ENCODE measurements at regions not wholly inside any gene's neighbourhood (a gene's known extent, or its start where the extent isn't known, plus 50 kb on each side); places are given as distances from the start of the nearest gene placed in this dataset.
"Not testable (repeated sequence)": the region's sequence is repeated elsewhere in the genome, so short reads cannot be mapped to it uniquely, and the experiment has no call there.

GRCh38 chr4:110365761-110366160 is 110.2 kb upstream of the ENPEP start:
- H3K27ac ChIP-seq = peak overlapping the region in 2 of 21 experiments; percentile 30 to 35
- no peak overlapping the region for H3K4me3 ChIP-seq

GRCh38 chr4:110364911-110365520 is 110.9 kb upstream of the ENPEP start:
- Histone ChIP-seq H3K27ac (peak overlapping the region in 4 of 21 experiments; percentile 3 to 56 (median 27)), H3K4me3 (no peak overlapping the region)

- peak overlapping the region in 2 of 21 experiments; percentile 18 to 47 for H3K27ac ChIP-seq
Measured at GRCh38 chr4:110361921-110362320, 114.0 kb upstream of the ENPEP start.

GRCh38 chr4:110359076-110359475 is 116.9 kb upstream of the ENPEP start:
- no peak overlapping the region for H3K27ac ChIP-seq
- H3K4me3 ChIP-seq = no peak overlapping the region

More at GRCh38 chr4:110361921-110362320, 114.0 kb upstream of the ENPEP start:
- no peak overlapping the region for H3K4me3 ChIP-seq

- H3K27ac ChIP-seq = no peak overlapping the region
Measured at GRCh38 chr4:110357521-110357920, 118.4 kb upstream of the ENPEP start.

GRCh38 chr4:110354460-110354859 is 121.5 kb upstream of the ENPEP start:
- Histone ChIP-seq H3K27ac (no peak overlapping the region), H3K4me3 (no peak overlapping the region)

More at GRCh38 chr4:110357521-110357920, 118.4 kb upstream of the ENPEP start:
- H3K4me3 ChIP-seq = no peak overlapping the region

- no peak overlapping the region for H3K27ac ChIP-seq
Measured at GRCh38 chr4:110352670-110353442, 123.1 kb upstream of the ENPEP start.

GRCh38 chr4:110348711-110349383 is 127.1 kb upstream of the ENPEP start:
- Histone ChIP-seq H3K27ac (no peak overlapping the region), H3K4me3 (no peak overlapping the region)

More at GRCh38 chr4:110352670-110353442, 123.1 kb upstream of the ENPEP start:
- H3K4me3 ChIP-seq = no peak overlapping the region

- Histone ChIP-seq H3K4me3 (no peak overlapping the region), H3K27ac (no peak overlapping the region)
Measured at GRCh38 chr4:110347805-110348204, 128.2 kb upstream of the ENPEP start.

- Histone ChIP-seq H3K4me3 (no peak overlapping the region), H3K27ac (no peak overlapping the region)
Measured at GRCh38 chr4:110344165-110344564, 131.8 kb upstream of the ENPEP start.

GRCh38 chr4:110343534-110343933 is 132.4 kb upstream of the ENPEP start:
- no peak overlapping the region for H3K27ac ChIP-seq
- H3K4me3 ChIP-seq = no peak overlapping the region

GRCh38 chr4:110341118-110341517 is 134.8 kb upstream of the ENPEP start:
- not testable (repeated sequence) for H3K4me3 ChIP-seq, H3K27ac ChIP-seq

GRCh38 chr4:110335399-110335798 is 137.0 kb upstream of the ELOVL6 start:
- Histone ChIP-seq H3K27ac (no peak overlapping the region), H3K4me3 (no peak overlapping the region)

GRCh38 chr4:110332483-110332882 is 134.1 kb upstream of the ELOVL6 start:
- no peak overlapping the region for H3K4me3 ChIP-seq
- H3K27ac ChIP-seq = no peak overlapping the region

- not testable (repeated sequence) for H3K27ac ChIP-seq, H3K4me3 ChIP-seq
Measured at GRCh38 chr4:110326426-110326825, 128.0 kb upstream of the ELOVL6 start.

GRCh38 chr4:110310795-110311194 is 112.4 kb upstream of the ELOVL6 start:
- no peak overlapping the region for H3K27ac ChIP-seq

GRCh38 chr4:110309675-110310074 is 111.3 kb upstream of the ELOVL6 start:
- no peak overlapping the region for H3K27ac ChIP-seq

More at GRCh38 chr4:110310795-110311194, 112.4 kb upstream of the ELOVL6 start:
- no peak overlapping the region for H3K4me3 ChIP-seq

GRCh38 chr4:110306303-110306702 is 107.9 kb upstream of the ELOVL6 start:
- Histone ChIP-seq H3K27ac (no peak overlapping the region), H3K4me3 (no peak overlapping the region)

More at GRCh38 chr4:110309675-110310074, 111.3 kb upstream of the ELOVL6 start:
- no peak overlapping the region for H3K4me3 ChIP-seq

- H3K4me3 ChIP-seq = no peak overlapping the region
- H3K27ac ChIP-seq = no peak overlapping the region
Measured at GRCh38 chr4:110305455-110305854, 107.0 kb upstream of the ELOVL6 start.

GRCh38 chr4:110296892-110297291 is 98.5 kb upstream of the ELOVL6 start:
- H3K4me3 ChIP-seq = no peak overlapping the region
- no peak overlapping the region for H3K27ac ChIP-seq

- Histone ChIP-seq H3K27ac (no peak overlapping the region), H3K4me3 (no peak overlapping the region)
Measured at GRCh38 chr4:110294165-110294564, 95.8 kb upstream of the ELOVL6 start.

Data from skin epidermis (tissue), 12 donors.